ENCODE measurements at regions not wholly inside any gene's neighbourhood (a gene's known extent, or its start where the extent isn't known, plus 50 kb on each side); places are given as distances from the start of the nearest gene placed in this dataset.

- TF ChIP-seq USF1 (CRISPR knock-in tag; IDR thresholded peaks at IDR 0.05) (no peak), SMAD4 (CRISPR knock-in tag; IDR thresholded peaks at IDR 0.05) (no peak), IRF2 (CRISPR knock-in tag; IDR thresholded peaks at IDR 0.05; ENCODE audit: borderline replicate concordance, low read depth) (no peak), NR3C1 (CRISPR knock-in tag; conservative IDR thresholded peaks at IDR 0.05; ENCODE audit: low read depth) (no peak), MAX (CRISPR knock-in tag; IDR thresholded peaks at IDR 0.05) (no peak), ZNF263 (CRISPR knock-in tag; IDR thresholded peaks at IDR 0.05; ENCODE audit: low read depth) (no peak), CTCF (IDR thresholded peaks at IDR 0.05) (no peak), EMX1 (CRISPR knock-in tag; IDR thresholded peaks at IDR 0.05) (no peak), SP1 (CRISPR knock-in tag; conservative IDR thresholded peaks at IDR 0.05) (no peak)
These were observed 397.1 kb upstream of the KCNMB2 start for GRCh38 chr3:178139116-178139515.
